A549 (cell line): ENCODE measurements at regions not wholly inside any gene's neighbourhood (a gene's known extent, or its start where the extent isn't known, plus 50 kb on each side); places are given as distances from the start of the nearest gene placed in this dataset.
A peak's percentile ranks its signal among the peaks of the same experiment; 100 is the strongest.

Source experiments
- ATAC-seq, 2 experiments: fragments of 200-7000 bp in 1 of 2; fragments of >200 bp in 1 of 2; cut with Nextera tagmentation in 1 of 2; cut with Tn5 transposase in 1 of 2; 3 replicates each; pipeline versions ENCODE4 v1.8.0 to v1.9.1; 2018 to 2020; ENCODE audit warnings: mild to moderate bottlenecking in 1 of 2, moderate library complexity in 1 of 2
- CTCF ChIA-PET: fragments of 300-600 bp; sonication (Branson Sonifier 250); formaldehyde crosslinking; extraction: SDS; loops from one replicate; lab custom pipeline; 2021; ENCODE audit warnings: antibody characterized with exemption, inconsistent platforms; lab: Yijun Ruan, JAX
- POLR2A ChIA-PET: fragments of 350-600 bp; formaldehyde crosslinking; extraction: SDS; loops from one replicate; lab custom pipeline; 2021; ENCODE audit warnings: antibody characterized with exemption, inconsistent platforms; lab: Yijun Ruan, JAX
- DNase-seq, 2 experiments: peaks; one replicate each; pipeline versions ENCODE4 v3.0.0 to v3.0.0-alpha.2; 2011 to 2016; ENCODE audit warnings: low read depth in 1 of 2, low spot score in 1 of 2
- FAIRE-seq: peaks from 2 replicates; lab custom pipeline; 2011; peaks lifted over from hg19 to GRCh38; lab: Jason Lieb, UNC
- H3K27ac ChIP-seq, 2 experiments: fragments of >200 bp; sonication (Bioruptor Twin); formaldehyde crosslinking; 3 replicates each; pipeline ENCODE4 v1.5.1; 2016 to 2017
- H3K4me1 ChIP-seq: fragments of >200 bp; sonication (Bioruptor Twin); formaldehyde crosslinking; 3 replicates; pipeline ENCODE4 v1.6.1; 2016
- H3K4me2 ChIP-seq: fragments of >200 bp; sonication (Bioruptor Twin); formaldehyde crosslinking; 3 replicates; pipeline ENCODE4 v1.6.1; 2016
- H3K4me3 ChIP-seq: fragments of >200 bp; sonication (Bioruptor Twin); formaldehyde crosslinking; 3 replicates; pipeline ENCODE4 v1.5.1; 2016
- H3K9me3 ChIP-seq: fragments of >200 bp; sonication (Bioruptor Twin); formaldehyde crosslinking; 3 replicates; pipeline ENCODE4 v1.6.1; 2016
- BHLHE40 ChIP-seq: IDR thresholded peaks from 2 replicates; pipeline ENCODE4 v1.6.1; 2012; ENCODE audit warnings: low read depth, low read length, inconsistent platforms
- CEBPB ChIP-seq, 2 experiments: fragments of >200 bp in 1 of 2; sonication (Bioruptor Twin) in 1 of 2; formaldehyde crosslinking in 1 of 2; IDR thresholded peaks; 2 replicates each; pipeline ENCODE4 v1.6.1; 2012 to 2016
- CHD2 ChIP-seq: fragments of 150-350 bp; IDR thresholded peaks from 2 replicates; pipeline ENCODE4 v1.6.1; 2014; ENCODE audit warnings: low read length; ENCODE audit not compliant: partially characterized antibody
- EHMT2 ChIP-seq: fragments of 200-600 bp; sonication (generic); IDR thresholded peaks from 2 replicates; pipeline ENCODE4 v1.6.1; 2016; ENCODE audit warnings: antibody characterized with exemption, low read depth, mild to moderate bottlenecking, moderate library complexity
- ESRRA ChIP-seq: fragments of 150-350 bp; IDR thresholded peaks from 2 replicates; pipeline ENCODE4 v1.6.1; 2014; ENCODE audit warnings: mild to moderate bottlenecking, low read length, borderline replicate concordance
- HOXA7 ChIP-seq: fragments of 250-450 bp; sonication (Bioruptor Pico); IDR thresholded peaks from 2 replicates; pipeline ENCODE4 v1.5.0; 2020; ENCODE audit warnings: mild to moderate bottlenecking, moderate library complexity
- HOXB13 ChIP-seq: fragments of 250-450 bp; sonication (Bioruptor Pico); IDR thresholded peaks from 2 replicates; pipeline ENCODE4 v1.5.0; 2020; ENCODE audit warnings: low read depth, mild to moderate bottlenecking, moderate library complexity
- JUNB ChIP-seq: fragments of >200 bp; sonication (Bioruptor Twin); formaldehyde crosslinking; IDR thresholded peaks from 2 replicates; pipeline ENCODE4 v1.6.1; 2016
- MAZ ChIP-seq: fragments of 150-350 bp; IDR thresholded peaks from 2 replicates; pipeline ENCODE4 v1.6.1; 2014; ENCODE audit warnings: antibody characterized with exemption, low read depth, low read length, borderline replicate concordance
- NR3C1 ChIP-seq: fragments of >200 bp; sonication (Bioruptor Twin); formaldehyde crosslinking; IDR thresholded peaks from 3 replicates; pipeline ENCODE4 v1.6.1; 2017
- PHF8 ChIP-seq: fragments of 200-600 bp; sonication (generic); IDR thresholded peaks from 2 replicates; pipeline ENCODE4 v1.6.1; 2016; ENCODE audit warnings: low read depth, mild to moderate bottlenecking, antibody characterized with exemption, moderate library complexity, borderline replicate concordance
- POLR2AphosphoS2 ChIP-seq: conservative IDR thresholded peaks from 2 replicates; pipeline ENCODE4 v1.6.1; 2012; ENCODE audit warnings: low read length, improper control_type of control experiment, inconsistent platforms
- TFCP2L1 ChIP-seq: fragments of 250-450 bp; sonication (Bioruptor Pico); IDR thresholded peaks from 2 replicates; pipeline ENCODE4 v1.5.0; 2021; ENCODE audit warnings: mild to moderate bottlenecking
- ZSCAN20 ChIP-seq: fragments of 250-450 bp; sonication (Bioruptor Pico); IDR thresholded peaks from 2 replicates; pipeline ENCODE4 v1.8.0; 2022; ENCODE audit warnings: mild to moderate bottlenecking, moderate library complexity
- WGBS: methylation state at CpG from one replicate; pipeline ENCODE4 v1.1.6; 2017; ENCODE audit errors: missing lambda C conversion rate; 5-methylcytosine and 5-hydroxymethylcytosine counted together
- TF ChIP-seq, protein P1 (sequence below): fragments of >200 bp; sonication (Bioruptor Twin); formaldehyde crosslinking; IDR thresholded peaks from 2 replicates; pipeline ENCODE4 v1.6.1; 2016
- TF ChIP-seq, protein P2 (sequence below): fragments of >200 bp; sonication (Bioruptor Twin); formaldehyde crosslinking; IDR thresholded peaks from 3 replicates; pipeline ENCODE4 v1.5.1; 2016
- TF ChIP-seq, protein P3 (sequence below): IDR thresholded peaks from 2 replicates; pipeline ENCODE4 v1.6.1; 2012
- TF ChIP-seq, protein P4 (sequence below): fragments of 200-600 bp; sonication (generic); IDR thresholded peaks from 2 replicates; pipeline ENCODE4 v1.6.1; 2016; ENCODE audit warnings: antibody characterized with exemption, mild to moderate bottlenecking, moderate library complexity

DNA sequence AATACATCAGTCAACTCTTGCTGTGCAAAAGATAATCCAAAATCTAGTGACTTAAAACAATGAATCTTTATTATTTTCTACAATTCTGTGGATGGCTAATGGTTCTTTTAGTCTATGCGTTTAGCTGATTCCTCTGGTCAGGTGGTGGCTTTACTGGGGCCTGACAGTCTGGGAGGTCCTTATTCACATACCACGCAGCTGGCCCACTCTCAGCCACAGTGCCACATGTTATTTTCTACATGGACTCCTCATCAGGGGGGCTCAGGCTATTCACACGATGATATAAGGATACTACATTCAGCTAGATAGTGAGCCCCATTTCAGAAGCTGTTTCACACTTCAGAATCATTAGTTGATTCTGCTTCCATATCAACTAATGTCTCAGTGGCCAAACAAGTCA lies 287.5 kb upstream of the MGAT4C start:
- FAIRE-seq (no peak), DNase-seq (no peak)
- 35% methylated on average over 3 of the region's 3 CpGs for WGBS
- CTCF ChIA-PET, result no interaction called here
- POLR2A ChIA-PET, result no interaction called here
- Histone ChIP-seq H3K4me3 (no peak overlapping the region), H3K27ac (no peak overlapping the region), H3K4me1 (no peaks in the 10 kb centered on the region)
- TF ChIP-seq CHD2, result no peak
- TF ChIP-seq JUNB, result no peak
- no peak for TF ChIP-seq NR3C1
- no peak for TF ChIP-seq ZSCAN20 (CRISPR knock-in tag)
- no peak for TF ChIP-seq POLR2AphosphoS2
- TF ChIP-seq HOXB13 (CRISPR knock-in tag), result no peak
- TF ChIP-seq, protein P1, sequence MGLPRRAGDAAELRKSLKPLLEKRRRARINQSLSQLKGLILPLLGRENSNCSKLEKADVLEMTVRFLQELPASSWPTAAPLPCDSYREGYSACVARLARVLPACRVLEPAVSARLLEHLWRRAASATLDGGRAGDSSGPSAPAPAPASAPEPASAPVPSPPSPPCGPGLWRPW, result no peak
- no peak for TF ChIP-seq TFCP2L1 (CRISPR knock-in tag)
- TF ChIP-seq, protein P2, sequence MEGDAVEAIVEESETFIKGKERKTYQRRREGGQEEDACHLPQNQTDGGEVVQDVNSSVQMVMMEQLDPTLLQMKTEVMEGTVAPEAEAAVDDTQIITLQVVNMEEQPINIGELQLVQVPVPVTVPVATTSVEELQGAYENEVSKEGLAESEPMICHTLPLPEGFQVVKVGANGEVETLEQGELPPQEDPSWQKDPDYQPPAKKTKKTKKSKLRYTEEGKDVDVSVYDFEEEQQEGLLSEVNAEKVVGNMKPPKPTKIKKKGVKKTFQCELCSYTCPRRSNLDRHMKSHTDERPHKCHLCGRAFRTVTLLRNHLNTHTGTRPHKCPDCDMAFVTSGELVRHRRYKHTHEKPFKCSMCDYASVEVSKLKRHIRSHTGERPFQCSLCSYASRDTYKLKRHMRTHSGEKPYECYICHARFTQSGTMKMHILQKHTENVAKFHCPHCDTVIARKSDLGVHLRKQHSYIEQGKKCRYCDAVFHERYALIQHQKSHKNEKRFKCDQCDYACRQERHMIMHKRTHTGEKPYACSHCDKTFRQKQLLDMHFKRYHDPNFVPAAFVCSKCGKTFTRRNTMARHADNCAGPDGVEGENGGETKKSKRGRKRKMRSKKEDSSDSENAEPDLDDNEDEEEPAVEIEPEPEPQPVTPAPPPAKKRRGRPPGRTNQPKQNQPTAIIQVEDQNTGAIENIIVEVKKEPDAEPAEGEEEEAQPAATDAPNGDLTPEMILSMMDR, result no peak
- TF ChIP-seq, protein P3, sequence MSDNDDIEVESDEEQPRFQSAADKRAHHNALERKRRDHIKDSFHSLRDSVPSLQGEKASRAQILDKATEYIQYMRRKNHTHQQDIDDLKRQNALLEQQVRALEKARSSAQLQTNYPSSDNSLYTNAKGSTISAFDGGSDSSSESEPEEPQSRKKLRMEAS, result no peak
- TF ChIP-seq HOXA7, result no peak
- TF ChIP-seq PHF8, result no peak
- no peak for TF ChIP-seq MAZ
- TF ChIP-seq EHMT2, result no peak
- TF ChIP-seq ESRRA, result no peak
- TF ChIP-seq, all 56 proteins: peak for 0
- H3K9me3 ChIP-seq, result no peaks in the 10 kb centered on the region
- no peak for ATAC-seq
- H3K4me2 ChIP-seq, result no peak overlapping the region

DNA sequence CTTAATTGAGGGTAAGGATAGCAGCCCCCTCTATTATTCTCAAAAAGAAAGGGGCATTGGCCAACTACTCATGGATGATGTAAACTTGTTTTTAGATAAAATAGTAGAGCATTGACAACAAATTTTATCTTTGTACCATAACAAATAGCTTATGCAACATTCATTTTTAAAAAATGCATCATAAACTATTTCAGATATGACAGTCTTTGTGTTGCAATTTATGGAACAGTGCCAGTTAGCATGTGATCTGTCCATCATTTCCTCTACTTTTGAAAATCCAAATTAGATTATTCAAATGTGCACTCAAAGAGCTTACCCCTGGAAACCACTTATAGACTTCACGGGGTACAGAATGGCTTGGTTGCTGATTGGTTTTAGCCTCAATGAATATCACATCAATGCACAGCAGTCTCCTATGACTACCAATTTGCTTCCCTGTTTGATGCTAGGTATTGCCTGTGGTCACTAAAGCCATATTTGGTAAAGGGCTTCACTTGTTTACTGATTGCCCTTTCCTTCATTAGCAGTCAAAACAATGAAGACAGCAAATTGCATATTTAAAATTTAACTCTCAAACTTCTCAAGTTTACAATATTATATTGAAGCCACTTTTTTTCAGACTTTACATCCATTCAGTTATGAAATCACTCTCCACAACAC lies 274.9 kb upstream of the MGAT4C start:
- WGBS, result 74% methylated on average over 1 of the region's 1 CpG
- DNase-seq (no peak), ATAC-seq (no peak), FAIRE-seq (no peak)
- POLR2A ChIA-PET, result no interaction called here
- no peaks in the 10 kb centered on the region for H3K9me3 ChIP-seq
- no peak overlapping the region for H3K4me3 ChIP-seq
- TF ChIP-seq CEBPB (IDR thresholded peaks at IDR 0.05) (peak in 1 of 2 experiments; percentile 23; a peak in 1 of 4 replicates), HOXA7 (no peak), BHLHE40 (no peak)
- TF ChIP-seq, protein P4, sequence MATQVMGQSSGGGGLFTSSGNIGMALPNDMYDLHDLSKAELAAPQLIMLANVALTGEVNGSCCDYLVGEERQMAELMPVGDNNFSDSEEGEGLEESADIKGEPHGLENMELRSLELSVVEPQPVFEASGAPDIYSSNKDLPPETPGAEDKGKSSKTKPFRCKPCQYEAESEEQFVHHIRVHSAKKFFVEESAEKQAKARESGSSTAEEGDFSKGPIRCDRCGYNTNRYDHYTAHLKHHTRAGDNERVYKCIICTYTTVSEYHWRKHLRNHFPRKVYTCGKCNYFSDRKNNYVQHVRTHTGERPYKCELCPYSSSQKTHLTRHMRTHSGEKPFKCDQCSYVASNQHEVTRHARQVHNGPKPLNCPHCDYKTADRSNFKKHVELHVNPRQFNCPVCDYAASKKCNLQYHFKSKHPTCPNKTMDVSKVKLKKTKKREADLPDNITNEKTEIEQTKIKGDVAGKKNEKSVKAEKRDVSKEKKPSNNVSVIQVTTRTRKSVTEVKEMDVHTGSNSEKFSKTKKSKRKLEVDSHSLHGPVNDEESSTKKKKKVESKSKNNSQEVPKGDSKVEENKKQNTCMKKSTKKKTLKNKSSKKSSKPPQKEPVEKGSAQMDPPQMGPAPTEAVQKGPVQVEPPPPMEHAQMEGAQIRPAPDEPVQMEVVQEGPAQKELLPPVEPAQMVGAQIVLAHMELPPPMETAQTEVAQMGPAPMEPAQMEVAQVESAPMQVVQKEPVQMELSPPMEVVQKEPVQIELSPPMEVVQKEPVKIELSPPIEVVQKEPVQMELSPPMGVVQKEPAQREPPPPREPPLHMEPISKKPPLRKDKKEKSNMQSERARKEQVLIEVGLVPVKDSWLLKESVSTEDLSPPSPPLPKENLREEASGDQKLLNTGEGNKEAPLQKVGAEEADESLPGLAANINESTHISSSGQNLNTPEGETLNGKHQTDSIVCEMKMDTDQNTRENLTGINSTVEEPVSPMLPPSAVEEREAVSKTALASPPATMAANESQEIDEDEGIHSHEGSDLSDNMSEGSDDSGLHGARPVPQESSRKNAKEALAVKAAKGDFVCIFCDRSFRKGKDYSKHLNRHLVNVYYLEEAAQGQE, result no peak
- CTCF ChIA-PET, result no interaction called here
- no peaks in the 10 kb centered on the region for H3K4me1 ChIP-seq
- H3K4me2 ChIP-seq, result no peak overlapping the region
- H3K27ac ChIP-seq, result no peak overlapping the region
